Mucosa of descending colon (tissue), 3 donors: ENCODE measurements at regions not wholly inside any gene's neighbourhood (a gene's known extent, or its start where the extent isn't known, plus 50 kb on each side); places are given as distances from the start of the nearest gene placed in this dataset.

Source experiments
- ATAC-seq: fragments of 200-7000 bp; cut with Tn5 transposase; one replicate; pipeline ENCODE4 v1.9.1; 2020; ENCODE audit warnings: mild to moderate bottlenecking, moderate library complexity
- DNase-seq, 3 donors: peaks; one replicate each; pipeline ENCODE4 v3.0.0-alpha.2; 2020
- H3K36me3 ChIP-seq: fragments of 200-600 bp; one replicate; pipeline ENCODE4 v1.8.0; 2021; ENCODE audit warnings: low read depth, mild to moderate bottlenecking
- H3K4me1 ChIP-seq: fragments of 200-600 bp; one replicate; pipeline ENCODE4 v1.8.0; 2021; ENCODE audit warnings: low read depth, mild to moderate bottlenecking
- H3K4me3 ChIP-seq: fragments of 200-600 bp; one replicate; pipeline ENCODE4 v1.8.0; 2021; ENCODE audit warnings: mild to moderate bottlenecking
- H3K9me3 ChIP-seq: fragments of 200-600 bp; one replicate; pipeline ENCODE4 v1.8.0; 2021; ENCODE audit warnings: mild to moderate bottlenecking
- intact Hi-C, 2 donors: fragments of 100-400 bp; cut with DNase I in 1 of 2; cut with micrococcal nuclease in 1 of 2; formaldehyde crosslinking; loops; one replicate each; pipeline versions ENCODE4 v1.11.0 to v1.11.1; 2022; cut with DNase I, micrococcal nuclease
- TF ChIP-seq, protein P1 (sequence below): fragments of 200-600 bp; IDR thresholded peaks from one replicate; pipeline ENCODE4 v1.8.0; 2022; ENCODE audit warnings: antibody characterized with exemption, mild to moderate bottlenecking
- donor health status: DM: no; HTN: no; CAD: no; lungs with moderate emphysema.
- donor health status: DM: no; HTN: no; CAD: no.
- donor health status: DM: no; HTN: yes; CAD: no.

DNA sequence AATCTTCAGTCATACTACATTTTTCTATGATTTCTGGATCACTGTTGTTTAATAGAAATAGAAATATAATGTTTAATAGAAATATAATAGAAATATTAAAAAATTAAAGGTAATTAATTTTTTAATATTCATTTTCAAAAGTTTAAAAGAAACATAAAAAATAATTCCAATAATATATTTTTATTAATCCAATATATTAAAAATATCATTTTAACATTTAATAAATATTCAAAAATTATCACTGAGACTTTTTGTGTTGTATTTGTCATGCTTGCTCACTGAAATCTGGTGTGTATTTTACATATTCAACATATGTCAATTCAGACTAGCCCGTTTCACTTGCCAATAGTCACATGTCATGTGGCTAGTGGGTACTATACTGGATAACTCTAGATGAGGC, 80.6 kb upstream of the SLCO6A1 start:
- intact Hi-C loops = no loop called here
- Histone ChIP-seq H3K36me3 (no peaks in the 10 kb centered on the region), H3K4me3 (no peak overlapping the region), H3K4me1 (no peaks in the 10 kb centered on the region), H3K9me3 (no peaks in the 10 kb centered on the region)
- TF ChIP-seq, protein P1, sequence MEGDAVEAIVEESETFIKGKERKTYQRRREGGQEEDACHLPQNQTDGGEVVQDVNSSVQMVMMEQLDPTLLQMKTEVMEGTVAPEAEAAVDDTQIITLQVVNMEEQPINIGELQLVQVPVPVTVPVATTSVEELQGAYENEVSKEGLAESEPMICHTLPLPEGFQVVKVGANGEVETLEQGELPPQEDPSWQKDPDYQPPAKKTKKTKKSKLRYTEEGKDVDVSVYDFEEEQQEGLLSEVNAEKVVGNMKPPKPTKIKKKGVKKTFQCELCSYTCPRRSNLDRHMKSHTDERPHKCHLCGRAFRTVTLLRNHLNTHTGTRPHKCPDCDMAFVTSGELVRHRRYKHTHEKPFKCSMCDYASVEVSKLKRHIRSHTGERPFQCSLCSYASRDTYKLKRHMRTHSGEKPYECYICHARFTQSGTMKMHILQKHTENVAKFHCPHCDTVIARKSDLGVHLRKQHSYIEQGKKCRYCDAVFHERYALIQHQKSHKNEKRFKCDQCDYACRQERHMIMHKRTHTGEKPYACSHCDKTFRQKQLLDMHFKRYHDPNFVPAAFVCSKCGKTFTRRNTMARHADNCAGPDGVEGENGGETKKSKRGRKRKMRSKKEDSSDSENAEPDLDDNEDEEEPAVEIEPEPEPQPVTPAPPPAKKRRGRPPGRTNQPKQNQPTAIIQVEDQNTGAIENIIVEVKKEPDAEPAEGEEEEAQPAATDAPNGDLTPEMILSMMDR = no peak
- ATAC-seq (no peak), DNase-seq (no peak)

DNA sequence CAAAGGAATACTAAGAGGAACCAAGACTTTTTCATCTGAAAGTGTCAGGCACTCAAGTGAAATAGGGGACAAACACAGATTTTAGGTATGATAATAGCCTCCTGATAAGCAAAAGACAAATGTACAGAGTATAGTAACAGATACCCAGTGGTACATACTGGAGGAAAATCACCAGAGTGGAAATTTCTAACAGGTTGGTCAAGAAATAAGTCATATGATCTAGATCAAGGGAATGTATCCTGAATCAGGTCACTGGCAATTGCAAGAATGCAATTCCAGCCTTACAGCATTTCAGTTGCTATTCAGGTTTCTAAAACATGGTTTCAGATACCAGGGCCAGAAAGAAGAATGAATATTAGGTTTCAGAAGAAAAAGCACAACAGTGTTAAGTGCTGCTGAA, 82.2 kb upstream of the SLCO6A1 start:
- H3K4me1 ChIP-seq = no peaks in the 10 kb centered on the region
- ATAC-seq (no peak), DNase-seq (no peak)
- TF ChIP-seq, protein P1 = no peak
- no peaks in the 10 kb centered on the region for H3K36me3 ChIP-seq
- intact Hi-C loops = loop anchor here in 1 of 2 donors (10.0 kb wide), 1 partner anchor 454 kb away; no protein-coding TSS in a partner anchor
- no peak overlapping the region for H3K4me3 ChIP-seq
- H3K9me3 ChIP-seq = no peaks in the 10 kb centered on the region

GRCh38 chr5:102582696-102583095, 83.9 kb upstream of the SLCO6A1 start:
- Histone ChIP-seq H3K9me3 (no peaks in the 10 kb centered on the region), H3K36me3 (no peaks in the 10 kb centered on the region), H3K4me1 (no peaks in the 10 kb centered on the region), H3K4me3 (no peak overlapping the region)
- no peak for ATAC-seq
- no peak for DNase-seq
- intact Hi-C loops = loop anchor here in 1 of 2 donors (10.0 kb wide), 1 partner anchor 452 kb away; no protein-coding TSS in a partner anchor
- TF ChIP-seq, protein P1 = no peak

- no peaks in the 10 kb centered on the region for H3K9me3 ChIP-seq
- no peaks in the 10 kb centered on the region for H3K4me1 ChIP-seq
- ATAC-seq (no peak), DNase-seq (no peak)
- H3K36me3 ChIP-seq = no peaks in the 10 kb centered on the region
- intact Hi-C loops = loop anchor here in 1 of 2 donors (10.0 kb wide), 1 partner anchor 451 kb away; no protein-coding TSS in a partner anchor
- H3K4me3 ChIP-seq = no peak overlapping the region
- TF ChIP-seq, protein P1 = no peak
Measured at GRCh38 chr5:102583276-102584124, 84.7 kb upstream of the SLCO6A1 start.

DNA sequence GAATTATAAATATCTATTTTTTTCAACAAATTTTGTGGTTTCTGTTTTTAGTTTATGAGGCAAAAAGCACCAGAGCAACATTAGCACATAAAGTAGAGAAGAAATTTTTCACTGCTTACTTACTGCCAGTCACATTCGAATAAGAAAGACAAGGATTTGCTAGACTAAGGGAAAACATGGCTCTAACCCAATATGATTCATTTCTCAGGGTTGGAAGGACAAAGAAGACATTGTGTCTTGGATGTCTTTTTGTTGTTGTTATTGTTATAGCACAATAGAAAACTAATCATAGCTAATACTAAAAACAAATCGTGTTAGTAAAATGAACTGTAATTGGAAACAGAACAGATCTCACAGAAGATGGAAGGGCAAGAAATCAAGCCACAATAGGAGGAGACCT, 90.9 kb upstream of the SLCO6A1 start:
- Histone ChIP-seq H3K9me3 (peaks cover 2% of the 10 kb centered on the region), H3K4me3 (no peak overlapping the region), H3K4me1 (no peaks in the 10 kb centered on the region), H3K36me3 (no peaks in the 10 kb centered on the region)
- DNase-seq = no peak
- no peak for ATAC-seq
- TF ChIP-seq, protein P1 = no peak
- intact Hi-C loops = loop anchor here in 1 of 2 donors (10.0 kb wide), 1 partner anchor 445 kb away; no protein-coding TSS in a partner anchor
